ENCODE measurements at regions not wholly inside any gene's neighbourhood (a gene's known extent, or its start where the extent isn't known, plus 50 kb on each side); places are given as distances from the start of the nearest gene placed in this dataset.

GRCh38 chr11:112519751-112520150 is 259.1 kb upstream of the PLET1 start:
- Histone ChIP-seq H3K27me3 (ENCODE audit: control insufficient read depth, insufficient read depth, low read length) (no peaks in the 10 kb centered on the region), H3K4me1 (ENCODE audit: control insufficient read depth, insufficient read depth, low read length) (peaks cover 12% of the 10 kb centered on the region), H3K4me3 (ENCODE audit: low read length) (no peak overlapping the region), H3K36me3 (ENCODE audit: control insufficient read depth, insufficient read depth, low read length) (no peaks in the 10 kb centered on the region), H3K9me3 (ENCODE audit: control insufficient read depth, insufficient read depth, low read length) (no peaks in the 10 kb centered on the region), H3K27ac (ENCODE audit: low read length) (no peak overlapping the region)
- intact Hi-C loops (cut with micrococcal nuclease): no loop called here
- WGBS (ENCODE audit: insufficient coverage): 43% methylated on average over 5 of the region's 5 CpGs
- Mint-ChIP-seq H3K27ac (no peak overlapping the region), H3K9me3 (no peaks in the 10 kb centered on the region), H3K36me3 (no peaks in the 10 kb centered on the region), H3K4me3 (no peak overlapping the region), H3K27me3 (ENCODE audit: low read depth in 2 of 2) (peaks cover 0 to 5% of the 10 kb centered on the region in 2 donors), H3K4me1 (peaks cover 0 to 27% of the 10 kb centered on the region in 2 donors)
- no peak for TF ChIP-seq CTCF (IDR thresholded peaks at IDR 0.05)
- ATAC-seq: no peak
- DNase-seq: no peak

GRCh38 chr11:112520354-112520753 is 259.7 kb upstream of the PLET1 start:
- peaks cover 0 to 28% of the 10 kb centered on the region in 2 donors for H3K4me1 Mint-ChIP-seq

GRCh38 chr11:112522536-112522935 is 261.9 kb upstream of the PLET1 start:
- peak overlapping the region in 1 of 2 donors; percentile 36 for H3K27ac Mint-ChIP-seq
- no peaks in the 10 kb centered on the region for H3K36me3 ChIP-seq (ENCODE audit: control insufficient read depth, insufficient read depth, low read length)
- intact Hi-C loops (cut with micrococcal nuclease): no loop called here
- no peak overlapping the region for H3K4me3 Mint-ChIP-seq
- H3K4me1 Mint-ChIP-seq: peaks cover 0 to 44% of the 10 kb centered on the region in 2 donors
- H3K27ac ChIP-seq (ENCODE audit: low read length): no peak overlapping the region
- H3K9me3 ChIP-seq (ENCODE audit: control insufficient read depth, insufficient read depth, low read length): no peaks in the 10 kb centered on the region
- DNase-seq (no peak), ATAC-seq (no peak)
- no peak overlapping the region for H3K4me3 ChIP-seq (ENCODE audit: low read length)
- H3K4me1 ChIP-seq (ENCODE audit: control insufficient read depth, insufficient read depth, low read length): peaks cover 40% of the 10 kb centered on the region
- H3K27me3 Mint-ChIP-seq (ENCODE audit: low read depth in 2 of 2): peaks cover 0 to 5% of the 10 kb centered on the region in 2 donors
- no peaks in the 10 kb centered on the region for H3K9me3 Mint-ChIP-seq
- 67% methylated on average over 1 of the region's 1 CpG for WGBS (ENCODE audit: insufficient coverage)
- H3K27me3 ChIP-seq (ENCODE audit: control insufficient read depth, insufficient read depth, low read length): no peaks in the 10 kb centered on the region
- H3K36me3 Mint-ChIP-seq: no peaks in the 10 kb centered on the region
- no peak for TF ChIP-seq CTCF (IDR thresholded peaks at IDR 0.05)

More at GRCh38 chr11:112520354-112520753, 259.7 kb upstream of the PLET1 start:
- 65% methylated on average over 1 of the region's 2 CpGs for WGBS (ENCODE audit: insufficient coverage)
- H3K27me3 ChIP-seq (ENCODE audit: control insufficient read depth, insufficient read depth, low read length): no peaks in the 10 kb centered on the region
- H3K27me3 Mint-ChIP-seq (ENCODE audit: low read depth in 2 of 2): peaks cover 0 to 5% of the 10 kb centered on the region in 2 donors
- intact Hi-C loops (cut with micrococcal nuclease): no loop called here
- no peak overlapping the region for H3K4me3 Mint-ChIP-seq
- TF ChIP-seq CTCF (IDR thresholded peaks at IDR 0.05): no peak
- H3K27ac Mint-ChIP-seq: no peak overlapping the region
- no peaks in the 10 kb centered on the region for H3K9me3 Mint-ChIP-seq
- H3K4me3 ChIP-seq (ENCODE audit: low read length): no peak overlapping the region
- H3K36me3 ChIP-seq (ENCODE audit: control insufficient read depth, insufficient read depth, low read length): no peaks in the 10 kb centered on the region
- DNase-seq: no peak
- peaks cover 18% of the 10 kb centered on the region for H3K4me1 ChIP-seq (ENCODE audit: control insufficient read depth, insufficient read depth, low read length)
- no peak for ATAC-seq
- H3K9me3 ChIP-seq (ENCODE audit: control insufficient read depth, insufficient read depth, low read length): no peaks in the 10 kb centered on the region
- H3K27ac ChIP-seq (ENCODE audit: low read length): no peak overlapping the region
- no peaks in the 10 kb centered on the region for H3K36me3 Mint-ChIP-seq

GRCh38 chr11:112523031-112523430 is 262.4 kb upstream of the PLET1 start:
- no peak overlapping the region for H3K27ac ChIP-seq (ENCODE audit: low read length)
- H3K27ac Mint-ChIP-seq: peak overlapping the region in 1 of 2 donors; percentile 36
- peaks cover 0 to 48% of the 10 kb centered on the region in 2 donors for H3K4me1 Mint-ChIP-seq
- H3K27me3 ChIP-seq (ENCODE audit: control insufficient read depth, insufficient read depth, low read length): no peaks in the 10 kb centered on the region
- no peak for ATAC-seq
- intact Hi-C loops (cut with micrococcal nuclease): no loop called here
- H3K27me3 Mint-ChIP-seq (ENCODE audit: low read depth in 2 of 2): peaks cover 0 to 5% of the 10 kb centered on the region in 2 donors
- TF ChIP-seq CTCF (IDR thresholded peaks at IDR 0.05): no peak
- H3K36me3 ChIP-seq (ENCODE audit: control insufficient read depth, insufficient read depth, low read length): no peaks in the 10 kb centered on the region
- H3K4me3 ChIP-seq (ENCODE audit: low read length): no peak overlapping the region
- H3K9me3 ChIP-seq (ENCODE audit: control insufficient read depth, insufficient read depth, low read length): no peaks in the 10 kb centered on the region
- DNase-seq: no peak
- no peaks in the 10 kb centered on the region for H3K36me3 Mint-ChIP-seq
- no peaks in the 10 kb centered on the region for H3K9me3 Mint-ChIP-seq
- peaks cover 40% of the 10 kb centered on the region for H3K4me1 ChIP-seq (ENCODE audit: control insufficient read depth, insufficient read depth, low read length)
- WGBS (ENCODE audit: insufficient coverage): 37% methylated on average over 1 of the region's 1 CpG
- H3K4me3 Mint-ChIP-seq: no peak overlapping the region

All from natural killer cell (primary cell).